Mesodermal cell (in vitro differentiated cells): ENCODE measurements at regions not wholly inside any gene's neighbourhood (a gene's known extent, or its start where the extent isn't known, plus 50 kb on each side); places are given as distances from the start of the nearest gene placed in this dataset.
A peak's percentile ranks its signal among the peaks of the same experiment; 100 is the strongest.

Experiments
- H3K27ac ChIP-seq: 2 replicates; pipeline ENCODE4 v1.7.0; 2013; ENCODE audit warnings: mild to moderate bottlenecking, low read depth, low read length, moderate library complexity; ENCODE audit not compliant: severe bottlenecking
- H3K36me3 ChIP-seq: 2 replicates; pipeline ENCODE4 v1.7.1; 2013; ENCODE audit warnings: mild to moderate bottlenecking, low read length, moderate library complexity; ENCODE audit not compliant: control insufficient read depth, insufficient read depth
- H3K4me1 ChIP-seq: one replicate; pipeline ENCODE4 v1.7.1; 2013; ENCODE audit warnings: mild to moderate bottlenecking, low read length; ENCODE audit not compliant: insufficient read depth, control insufficient read depth, poor library complexity, severe bottlenecking
- H3K4me3 ChIP-seq: 2 replicates; pipeline ENCODE4 v1.7.0; 2013; ENCODE audit warnings: low read length, control low read depth, mild to moderate bottlenecking; ENCODE audit not compliant: insufficient read depth, poor library complexity, severe bottlenecking; ENCODE audit errors: extremely low read depth
- H3K9me3 ChIP-seq: 2 replicates; pipeline ENCODE4 v1.7.1; 2013; ENCODE audit warnings: mild to moderate bottlenecking, low read length, moderate library complexity; ENCODE audit not compliant: control insufficient read depth
- WGBS, 2 experiments: methylation state at CpG; one replicate each; pipeline ENCODE4 v1.1.5; 2013; ENCODE audit warnings: missing lambda C conversion rate in 2 of 2; ENCODE audit not compliant: insufficient coverage in 2 of 2; 5-methylcytosine and 5-hydroxymethylcytosine counted together

DNA sequence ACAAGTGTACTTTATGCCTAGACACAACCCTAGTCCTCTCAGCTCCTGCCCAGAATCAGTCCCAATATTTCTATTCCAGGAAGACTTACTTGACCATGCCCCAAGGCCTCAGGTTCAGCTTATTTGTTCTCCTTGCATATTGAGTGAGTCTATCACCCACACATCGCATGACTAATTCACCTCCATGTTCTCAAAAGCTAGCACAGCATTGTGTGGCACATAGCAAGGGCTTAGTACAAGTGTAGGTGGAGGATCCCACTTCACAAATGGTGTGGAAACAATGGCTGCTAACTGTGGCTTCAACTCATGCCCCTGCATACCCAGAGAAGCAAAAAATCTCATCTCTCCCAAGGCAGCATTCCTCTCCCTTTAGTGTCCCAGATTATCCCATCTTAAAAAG is 602.6 kb upstream of the API5 start:
- no CpG with 5 or more reads among the region's 1 CpG for WGBS, 2 experiments
- Histone ChIP-seq H3K27ac (no peak overlapping the region), H3K4me1 (no peaks in the 10 kb centered on the region), H3K9me3 (no peaks in the 10 kb centered on the region), H3K36me3 (no peaks in the 10 kb centered on the region), H3K4me3 (no peak overlapping the region)

DNA sequence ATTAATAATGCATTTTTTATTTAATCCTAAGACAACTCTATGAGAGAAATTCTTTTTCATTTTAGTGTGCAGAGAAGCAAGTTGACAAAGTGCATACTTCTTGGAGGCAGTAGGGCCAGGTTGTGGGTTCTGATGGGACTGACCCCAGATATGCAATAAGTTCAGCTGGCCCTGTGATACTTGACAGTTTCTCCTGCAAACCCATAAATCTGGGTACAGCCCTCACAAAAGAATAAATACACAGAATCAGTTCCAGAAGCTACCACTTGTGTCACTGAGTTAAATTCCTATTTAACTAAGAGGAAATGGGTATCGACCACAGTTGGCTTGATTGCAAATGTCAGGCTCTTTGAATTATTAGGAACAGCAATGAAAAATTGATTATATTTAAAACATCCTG is 598.5 kb upstream of the API5 start:
- no peak overlapping the region for H3K4me3 ChIP-seq
- no peak overlapping the region for H3K27ac ChIP-seq
- no peaks in the 10 kb centered on the region for H3K9me3 ChIP-seq
- no CpG with 5 or more reads among the region's 1 CpG for WGBS, 2 experiments
- H3K36me3 ChIP-seq, result no peaks in the 10 kb centered on the region
- H3K4me1 ChIP-seq, result no peaks in the 10 kb centered on the region

DNA sequence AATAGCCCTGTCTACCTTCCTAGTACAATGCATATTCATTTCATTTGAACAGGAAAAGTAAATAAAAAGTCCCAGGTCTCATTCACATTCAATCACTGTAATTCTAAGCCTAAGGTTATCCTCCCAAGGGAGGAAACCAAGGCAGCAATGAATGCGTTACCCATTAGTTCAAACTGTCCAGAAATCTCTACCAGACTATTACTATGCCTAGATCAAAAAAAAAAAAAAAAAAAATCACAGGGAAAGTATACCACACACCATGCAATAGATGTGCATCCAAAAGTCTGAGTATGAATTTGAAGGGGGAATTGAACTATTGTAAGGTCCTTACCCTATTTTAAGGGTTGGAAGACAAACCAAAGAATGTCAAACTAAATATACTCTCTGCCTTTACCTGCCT is 598.0 kb upstream of the API5 start:
- Histone ChIP-seq H3K4me3 (no peak overlapping the region), H3K27ac (no peak overlapping the region), H3K9me3 (no peaks in the 10 kb centered on the region), H3K4me1 (no peaks in the 10 kb centered on the region), H3K36me3 (no peaks in the 10 kb centered on the region)
- WGBS, 2 experiments, result no CpG with 5 or more reads among the region's 1 CpG

DNA sequence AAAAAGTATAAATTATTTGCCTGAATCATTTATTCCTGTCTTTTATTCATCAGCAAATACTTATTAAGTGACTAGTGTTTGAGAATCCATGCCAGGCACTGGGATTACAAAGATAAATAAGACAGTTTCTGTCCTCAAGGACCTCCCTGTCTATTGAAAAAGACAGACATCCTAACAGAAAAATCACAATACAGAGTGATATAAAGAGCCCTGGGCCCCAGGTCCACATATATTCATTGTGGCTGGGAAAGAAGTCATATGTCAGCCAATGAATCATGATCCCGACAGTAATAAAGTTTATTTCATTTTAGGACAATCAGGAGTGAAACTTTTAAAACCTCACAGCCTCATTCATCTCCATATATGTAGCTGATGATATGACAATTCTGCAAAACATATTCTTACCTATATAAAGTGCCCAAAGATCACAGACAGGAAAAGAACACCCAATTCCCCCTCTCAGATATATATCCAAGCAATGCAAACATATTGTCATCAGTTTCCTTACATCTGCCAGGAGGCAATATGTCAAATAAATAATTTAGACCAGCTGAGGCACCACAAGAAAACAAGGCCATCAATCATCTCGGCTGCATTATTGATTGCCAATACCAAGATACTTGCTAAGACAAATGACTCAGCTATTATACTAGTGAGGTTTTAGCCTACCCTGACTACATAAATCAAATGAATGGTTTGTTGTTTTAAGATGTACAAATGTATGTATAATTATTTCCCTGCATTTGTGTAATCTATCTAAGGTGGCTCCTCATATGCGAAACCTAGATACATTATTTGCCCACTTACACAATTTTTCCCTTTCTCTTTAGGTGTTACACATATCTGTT is 590.9 kb upstream of the API5 start:
- H3K27ac ChIP-seq, result no peak overlapping the region
- H3K36me3 ChIP-seq, result no peaks in the 10 kb centered on the region
- no peaks in the 10 kb centered on the region for H3K4me1 ChIP-seq
- WGBS, 2 experiments, result 0% methylated on average over 1 of the region's 3 CpGs; no CpG with 5 or more reads in 1 of the 2 experiments
- H3K4me3 ChIP-seq, result no peak overlapping the region
- H3K9me3 ChIP-seq, result no peaks in the 10 kb centered on the region

DNA sequence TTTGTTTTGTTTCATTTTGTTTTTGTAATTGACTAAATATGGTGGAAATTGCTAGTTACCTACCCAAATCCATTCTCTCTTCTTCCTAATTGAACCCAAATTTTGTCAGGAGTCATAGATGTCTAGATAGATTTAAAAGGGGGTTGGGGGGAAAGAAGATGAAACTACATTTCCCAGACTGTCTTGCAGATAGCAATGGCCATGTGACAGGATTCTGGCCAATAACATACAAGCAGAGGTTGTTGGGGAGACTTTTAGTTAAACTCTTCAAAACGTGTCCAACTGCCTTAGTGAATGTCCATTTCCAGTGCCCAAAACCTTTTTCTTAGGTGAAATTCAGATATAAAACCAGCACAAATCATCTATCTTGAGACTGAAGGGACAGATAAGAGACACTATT is 583.9 kb upstream of the API5 start:
- H3K4me3 ChIP-seq, result no peak overlapping the region
- no peaks in the 10 kb centered on the region for H3K36me3 ChIP-seq
- no peaks in the 10 kb centered on the region for H3K4me1 ChIP-seq
- no CpG with 5 or more reads among the region's 1 CpG for WGBS, 2 experiments
- H3K27ac ChIP-seq, result no peak overlapping the region
- no peaks in the 10 kb centered on the region for H3K9me3 ChIP-seq

DNA sequence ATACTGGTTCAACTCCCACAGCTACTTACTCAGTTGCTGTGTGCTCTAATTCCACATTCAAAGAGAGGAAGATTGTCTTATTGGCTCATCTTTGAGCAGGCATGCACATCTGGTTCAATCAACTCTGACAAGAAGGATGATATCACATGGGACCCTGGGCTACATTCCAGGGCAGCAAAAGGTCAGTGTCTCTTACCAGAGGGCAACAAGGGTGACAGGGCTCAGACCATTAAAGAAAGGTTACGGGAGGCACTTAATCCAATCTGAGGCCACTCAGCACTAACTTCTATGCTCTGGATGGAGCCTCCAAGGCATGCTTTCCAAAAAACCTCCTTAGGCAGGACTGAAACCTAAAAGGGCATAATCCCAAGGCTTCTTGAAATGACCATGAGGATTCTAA is 549.4 kb upstream of the API5 start:
- Histone ChIP-seq H3K36me3 (no peaks in the 10 kb centered on the region), H3K4me3 (no peak overlapping the region), H3K4me1 (no peaks in the 10 kb centered on the region), H3K9me3 (no peaks in the 10 kb centered on the region), H3K27ac (no peak overlapping the region)
- WGBS, 2 experiments, result 50 to 88% methylated on average over 1 of the region's 1 CpG

DNA sequence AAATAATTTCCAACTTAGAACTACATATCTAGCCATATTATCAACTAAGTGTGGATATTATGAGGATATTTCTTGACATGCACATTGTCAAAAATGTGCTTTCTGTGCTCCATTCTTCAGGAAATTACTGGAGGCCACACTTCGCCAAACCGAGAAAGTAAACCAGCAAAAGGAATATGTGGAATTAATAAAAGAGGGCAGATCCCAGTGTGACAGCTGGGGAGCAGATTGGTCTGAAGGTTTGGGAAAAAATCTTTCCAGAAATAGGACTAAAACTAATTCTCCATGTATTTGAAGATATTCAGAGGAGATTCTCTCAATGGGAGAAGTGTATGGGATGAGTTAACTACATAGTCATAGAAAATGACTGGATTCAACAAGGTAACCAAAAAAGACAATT is 546.9 kb upstream of the API5 start:
- Histone ChIP-seq H3K27ac (no peak overlapping the region), H3K4me3 (no peak overlapping the region), H3K36me3 (no peaks in the 10 kb centered on the region), H3K4me1 (no peaks in the 10 kb centered on the region), H3K9me3 (no peaks in the 10 kb centered on the region)
- WGBS, 2 experiments, result 89 to 100% methylated on average over 2 of the region's 2 CpGs

DNA sequence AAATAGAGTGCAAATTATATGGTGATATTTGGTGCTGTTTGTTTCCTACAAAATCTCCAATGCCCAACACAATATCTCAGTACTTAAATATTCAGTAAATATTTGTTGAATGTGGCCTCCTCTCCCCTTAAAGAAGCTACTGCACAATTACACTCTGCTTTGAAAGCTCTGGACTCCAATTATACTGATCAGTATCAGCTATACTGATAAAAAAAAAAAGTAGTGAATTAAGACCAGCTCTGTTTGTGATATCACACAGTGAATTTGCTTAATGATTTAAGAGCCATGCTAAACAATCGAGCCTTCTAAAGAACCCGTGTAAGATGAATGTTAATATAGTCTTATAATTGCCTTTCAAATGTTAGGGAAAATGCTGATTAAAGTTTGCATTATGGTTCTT is 543.2 kb upstream of the API5 start:
- WGBS, 2 experiments, result 60 to 100% methylated on average over 1 of the region's 2 CpGs
- Histone ChIP-seq H3K9me3 (no peaks in the 10 kb centered on the region), H3K4me1 (no peaks in the 10 kb centered on the region), H3K4me3 (no peak overlapping the region), H3K27ac (no peak overlapping the region), H3K36me3 (no peaks in the 10 kb centered on the region)

DNA sequence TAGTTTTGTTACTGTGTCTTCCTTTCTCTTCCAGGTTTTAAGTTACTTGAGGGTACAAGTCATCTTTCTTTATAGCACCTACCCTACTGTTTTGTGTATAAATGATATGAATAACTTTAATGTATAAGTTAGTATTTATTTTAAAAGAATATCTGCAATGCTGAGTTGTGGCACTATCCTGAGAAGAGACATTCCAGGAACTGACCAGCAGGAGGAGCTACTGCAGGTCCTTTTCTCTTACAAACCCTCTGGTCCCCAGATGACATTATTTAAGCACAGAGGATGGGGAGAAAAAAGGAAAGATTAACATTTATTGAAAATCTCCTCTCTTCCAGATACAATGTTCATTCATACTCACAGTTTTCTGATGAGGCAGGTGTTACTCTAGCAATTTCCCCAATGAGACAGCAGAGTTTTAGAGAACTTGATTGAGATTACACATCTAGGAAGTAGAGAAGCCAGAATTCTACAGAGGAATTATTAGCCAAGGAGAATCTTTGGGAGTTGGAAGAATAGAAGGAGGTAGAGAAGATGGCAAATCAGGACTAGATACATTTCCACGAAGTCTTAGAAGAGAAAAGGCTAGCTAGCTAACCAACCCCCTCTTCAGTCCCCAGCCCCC is 541.2 kb upstream of the API5 start:
- Histone ChIP-seq H3K4me3 (no peak overlapping the region), H3K36me3 (no peaks in the 10 kb centered on the region), H3K4me1 (no peaks in the 10 kb centered on the region), H3K9me3 (no peaks in the 10 kb centered on the region), H3K27ac (no peak overlapping the region)
- no CpG with 5 or more reads among the region's 1 CpG for WGBS, 2 experiments

DNA sequence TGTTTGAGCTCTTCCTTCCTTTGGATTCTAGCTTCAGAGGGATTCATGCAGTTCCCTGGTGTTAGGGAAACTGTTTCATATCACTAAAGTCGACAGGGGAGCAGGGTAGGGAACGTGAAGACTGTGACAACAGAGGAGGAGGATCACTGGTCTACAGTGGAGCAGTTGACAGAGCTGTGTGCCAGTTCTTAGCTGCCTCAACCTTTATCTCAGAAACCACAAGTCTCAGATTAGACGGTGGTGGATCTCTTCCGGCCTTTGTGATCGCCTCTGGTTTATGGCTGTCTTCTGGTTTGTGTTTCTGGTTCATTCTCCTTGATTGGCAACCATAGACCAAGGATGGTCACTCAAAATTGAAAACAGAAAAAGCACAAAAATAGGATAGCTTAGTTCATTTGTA is 538.9 kb upstream of the API5 start:
- peak overlapping the region; percentile 16 for H3K27ac ChIP-seq
- H3K4me1 ChIP-seq, result no peaks in the 10 kb centered on the region
- H3K36me3 ChIP-seq, result no peaks in the 10 kb centered on the region
- no peaks in the 10 kb centered on the region for H3K9me3 ChIP-seq
- H3K4me3 ChIP-seq, result no peak overlapping the region
- 81 to 86% methylated on average over 3 to 5 of the region's 5 CpGs for WGBS, 2 experiments

DNA sequence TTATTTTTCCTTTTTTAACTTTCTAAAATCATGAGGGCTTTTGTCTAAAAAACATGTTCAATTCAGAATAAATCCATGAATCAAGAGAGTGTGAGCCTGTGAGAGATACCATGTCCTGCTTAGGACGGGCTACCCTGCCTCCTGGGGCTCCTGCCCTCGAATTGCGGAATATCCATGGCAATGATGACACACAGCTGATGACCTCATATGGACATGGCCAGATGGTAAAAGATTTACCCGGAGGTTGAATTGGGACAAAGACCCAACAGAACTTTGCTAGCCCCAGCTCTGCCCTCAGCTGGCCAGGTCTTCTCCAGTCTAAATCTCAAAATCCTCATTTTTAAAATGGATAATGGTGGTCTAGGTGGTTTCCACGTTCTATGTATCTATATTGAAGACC is 538.1 kb upstream of the API5 start:
- Histone ChIP-seq H3K9me3 (no peaks in the 10 kb centered on the region), H3K4me1 (no peaks in the 10 kb centered on the region), H3K27ac (no peak overlapping the region), H3K36me3 (no peaks in the 10 kb centered on the region), H3K4me3 (no peak overlapping the region)
- WGBS, 2 experiments, result 86 to 94% methylated on average over 1 to 4 of the region's 5 CpGs
